ENCODE measurements at regions not wholly inside any gene's neighbourhood (a gene's known extent, or its start where the extent isn't known, plus 50 kb on each side); places are given as distances from the start of the nearest gene placed in this dataset.

DNA sequence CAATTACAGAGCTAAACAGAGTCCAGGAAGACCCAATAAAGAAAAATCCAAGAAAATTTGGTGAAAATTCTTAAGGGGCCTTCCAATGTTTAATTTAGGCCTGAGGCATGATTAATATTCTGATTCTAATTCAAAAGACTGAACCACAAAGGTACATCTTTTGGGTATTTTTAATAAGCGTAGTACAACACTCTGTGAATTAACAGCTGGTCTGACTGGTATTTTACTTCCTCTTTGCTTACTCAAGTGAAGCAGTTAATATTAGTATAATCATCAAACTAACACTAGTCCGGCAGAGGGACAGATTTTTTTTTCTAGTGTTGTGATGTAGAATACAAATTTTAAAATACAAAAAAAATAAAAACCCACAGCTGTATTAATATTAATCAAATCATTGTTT lies 652.9 kb downstream of the NR4A2 start:
- TF ChIP-seq, protein P1, sequence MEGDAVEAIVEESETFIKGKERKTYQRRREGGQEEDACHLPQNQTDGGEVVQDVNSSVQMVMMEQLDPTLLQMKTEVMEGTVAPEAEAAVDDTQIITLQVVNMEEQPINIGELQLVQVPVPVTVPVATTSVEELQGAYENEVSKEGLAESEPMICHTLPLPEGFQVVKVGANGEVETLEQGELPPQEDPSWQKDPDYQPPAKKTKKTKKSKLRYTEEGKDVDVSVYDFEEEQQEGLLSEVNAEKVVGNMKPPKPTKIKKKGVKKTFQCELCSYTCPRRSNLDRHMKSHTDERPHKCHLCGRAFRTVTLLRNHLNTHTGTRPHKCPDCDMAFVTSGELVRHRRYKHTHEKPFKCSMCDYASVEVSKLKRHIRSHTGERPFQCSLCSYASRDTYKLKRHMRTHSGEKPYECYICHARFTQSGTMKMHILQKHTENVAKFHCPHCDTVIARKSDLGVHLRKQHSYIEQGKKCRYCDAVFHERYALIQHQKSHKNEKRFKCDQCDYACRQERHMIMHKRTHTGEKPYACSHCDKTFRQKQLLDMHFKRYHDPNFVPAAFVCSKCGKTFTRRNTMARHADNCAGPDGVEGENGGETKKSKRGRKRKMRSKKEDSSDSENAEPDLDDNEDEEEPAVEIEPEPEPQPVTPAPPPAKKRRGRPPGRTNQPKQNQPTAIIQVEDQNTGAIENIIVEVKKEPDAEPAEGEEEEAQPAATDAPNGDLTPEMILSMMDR (IDR thresholded peaks at IDR 0.05; ENCODE audit: low read depth, low read length), result no peak
- no peak for TF ChIP-seq EZH2phosphoT487 (IDR thresholded peaks at IDR 0.05; ENCODE audit: low read depth)
